ENCODE measurements at regions not wholly inside any gene's neighbourhood (a gene's known extent, or its start where the extent isn't known, plus 50 kb on each side); places are given as distances from the start of the nearest gene placed in this dataset.

- H3K4me3 ChIP-seq (ENCODE audit: low read length), result no peak overlapping the region
- Mint-ChIP-seq H3K27me3 (ENCODE audit: insufficient read depth) (no peaks in the 10 kb centered on the region), H3K4me3 (no peak overlapping the region), H3K27ac (no peak overlapping the region), H3K9me3 (peaks cover 14% of the 10 kb centered on the region), H3K36me3 (ENCODE audit: low read depth) (no peaks in the 10 kb centered on the region), H3K4me1 (no peaks in the 10 kb centered on the region)
- WGBS, 2 experiments (ENCODE audit: insufficient coverage in 1 of 2, insufficient read length in 1 of 2), result 85 to 90% methylated on average over 4 to 7 of the region's 7 CpGs
- H3K9ac ChIP-seq (ENCODE audit: extremely low read depth, low read length, poor library complexity, severe bottlenecking), result no peak overlapping the region
- no peaks in the 10 kb centered on the region for H3K9me3 ChIP-seq (ENCODE audit: control insufficient read depth, low read length)
- H3K36me3 ChIP-seq (ENCODE audit: control insufficient read depth, insufficient read depth, low read length), result no peaks in the 10 kb centered on the region
- H3K27me3 ChIP-seq (ENCODE audit: control insufficient read depth, insufficient read depth, low read length, poor library complexity, severe bottlenecking), result no peaks in the 10 kb centered on the region
- no peak for DNase-seq
- TF ChIP-seq, protein P1, sequence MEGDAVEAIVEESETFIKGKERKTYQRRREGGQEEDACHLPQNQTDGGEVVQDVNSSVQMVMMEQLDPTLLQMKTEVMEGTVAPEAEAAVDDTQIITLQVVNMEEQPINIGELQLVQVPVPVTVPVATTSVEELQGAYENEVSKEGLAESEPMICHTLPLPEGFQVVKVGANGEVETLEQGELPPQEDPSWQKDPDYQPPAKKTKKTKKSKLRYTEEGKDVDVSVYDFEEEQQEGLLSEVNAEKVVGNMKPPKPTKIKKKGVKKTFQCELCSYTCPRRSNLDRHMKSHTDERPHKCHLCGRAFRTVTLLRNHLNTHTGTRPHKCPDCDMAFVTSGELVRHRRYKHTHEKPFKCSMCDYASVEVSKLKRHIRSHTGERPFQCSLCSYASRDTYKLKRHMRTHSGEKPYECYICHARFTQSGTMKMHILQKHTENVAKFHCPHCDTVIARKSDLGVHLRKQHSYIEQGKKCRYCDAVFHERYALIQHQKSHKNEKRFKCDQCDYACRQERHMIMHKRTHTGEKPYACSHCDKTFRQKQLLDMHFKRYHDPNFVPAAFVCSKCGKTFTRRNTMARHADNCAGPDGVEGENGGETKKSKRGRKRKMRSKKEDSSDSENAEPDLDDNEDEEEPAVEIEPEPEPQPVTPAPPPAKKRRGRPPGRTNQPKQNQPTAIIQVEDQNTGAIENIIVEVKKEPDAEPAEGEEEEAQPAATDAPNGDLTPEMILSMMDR (conservative IDR thresholded peaks at IDR 0.05), result no peak
- no peaks in the 10 kb centered on the region for H3K4me1 ChIP-seq (ENCODE audit: control insufficient read depth, insufficient read depth, low read length)
- no peak overlapping the region for H3K27ac ChIP-seq (ENCODE audit: low read depth, low read length)
Observed at GRCh38 chr4:170940043-170940724, 850.4 kb upstream of the AADAT start.

GRCh38 chr4:170938588-170938987 is 848.8 kb upstream of the AADAT start:
- no peak for DNase-seq
- Histone ChIP-seq H3K9me3 (ENCODE audit: control insufficient read depth, low read length) (no peaks in the 10 kb centered on the region), H3K27me3 (ENCODE audit: control insufficient read depth, insufficient read depth, low read length, poor library complexity, severe bottlenecking) (no peaks in the 10 kb centered on the region), H3K27ac (ENCODE audit: low read depth, low read length) (no peak overlapping the region), H3K4me3 (ENCODE audit: low read length) (no peak overlapping the region), H3K9ac (ENCODE audit: extremely low read depth, low read length, poor library complexity, severe bottlenecking) (no peak overlapping the region), H3K36me3 (ENCODE audit: control insufficient read depth, insufficient read depth, low read length) (no peaks in the 10 kb centered on the region), H3K4me1 (ENCODE audit: control insufficient read depth, insufficient read depth, low read length) (no peaks in the 10 kb centered on the region)
- WGBS, 2 experiments (ENCODE audit: insufficient coverage in 1 of 2, insufficient read length in 1 of 2), result 93% methylated on average over 1 of the region's 1 CpG; no CpG with 5 or more reads in 1 of the 2 experiments
- H3K9me3 Mint-ChIP-seq, result peaks cover 14% of the 10 kb centered on the region
- H3K4me3 Mint-ChIP-seq, result no peak overlapping the region
- H3K36me3 Mint-ChIP-seq (ENCODE audit: low read depth), result no peaks in the 10 kb centered on the region
- H3K27me3 Mint-ChIP-seq (ENCODE audit: insufficient read depth), result no peaks in the 10 kb centered on the region
- H3K4me1 Mint-ChIP-seq, result no peaks in the 10 kb centered on the region
- H3K27ac Mint-ChIP-seq, result no peak overlapping the region
- TF ChIP-seq, protein P1 (conservative IDR thresholded peaks at IDR 0.05), result no peak

DNA sequence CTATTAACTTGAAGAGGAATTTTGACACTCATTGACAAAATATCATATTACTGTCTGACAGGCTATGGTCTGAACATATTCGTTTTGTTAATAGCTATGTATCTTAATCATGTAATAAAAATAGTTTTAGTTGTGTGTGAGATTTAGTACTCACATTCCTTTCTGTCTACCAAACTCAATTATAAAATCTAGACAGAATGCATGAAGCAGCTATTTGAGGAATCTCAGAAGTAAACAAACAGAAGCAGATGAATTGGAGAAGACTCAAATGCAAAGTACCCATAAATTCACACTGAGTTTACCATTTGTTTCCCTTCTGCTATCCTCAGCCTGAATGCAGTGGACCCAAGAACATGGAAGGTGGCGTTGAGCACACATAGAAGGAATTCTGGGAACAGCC is 841.6 kb upstream of the AADAT start:
- 80 to 95% methylated on average over 1 of the region's 2 CpGs for WGBS, 2 experiments (ENCODE audit: insufficient coverage in 1 of 2, insufficient read length in 1 of 2)
- DNase-seq, result no peak
- Mint-ChIP-seq H3K9me3 (no peaks in the 10 kb centered on the region), H3K27ac (no peak overlapping the region), H3K4me3 (no peak overlapping the region), H3K4me1 (no peaks in the 10 kb centered on the region), H3K27me3 (ENCODE audit: insufficient read depth) (no peaks in the 10 kb centered on the region), H3K36me3 (ENCODE audit: low read depth) (no peaks in the 10 kb centered on the region)
- TF ChIP-seq, protein P1 (conservative IDR thresholded peaks at IDR 0.05), result no peak
- Histone ChIP-seq H3K9ac (ENCODE audit: extremely low read depth, low read length, poor library complexity, severe bottlenecking) (no peak overlapping the region), H3K4me1 (ENCODE audit: control insufficient read depth, insufficient read depth, low read length) (no peaks in the 10 kb centered on the region), H3K36me3 (ENCODE audit: control insufficient read depth, insufficient read depth, low read length) (no peaks in the 10 kb centered on the region), H3K9me3 (ENCODE audit: control insufficient read depth, low read length) (no peaks in the 10 kb centered on the region), H3K27me3 (ENCODE audit: control insufficient read depth, insufficient read depth, low read length, poor library complexity, severe bottlenecking) (no peaks in the 10 kb centered on the region), H3K4me3 (ENCODE audit: low read length) (no peak overlapping the region), H3K27ac (ENCODE audit: low read depth, low read length) (no peak overlapping the region)
